IMR-90 (cell line): ENCODE measurements at regions not wholly inside any gene's neighbourhood (a gene's known extent, or its start where the extent isn't known, plus 50 kb on each side); places are given as distances from the start of the nearest gene placed in this dataset.

Experiments
- ATAC-seq: fragments of 200-7000 bp; cut with Tn5 transposase; 2 replicates; pipeline ENCODE4 v1.9.1; 2020; ENCODE audit warnings: low read depth, mild to moderate bottlenecking, moderate library complexity
- BruUV-seq: library from RNA; stranded (reverse); fragments of 400-500 nt; replicated peaks from 2 replicates; lab custom pipeline; 2021; lab: Mats Ljungman, UMichigan
- CTCF ChIA-PET: fragments of 300-600 bp; formaldehyde crosslinking; extraction: SDS; loops from one replicate; lab custom pipeline; 2021; ENCODE audit warnings: antibody characterized with exemption; lab: Yijun Ruan, JAX
- POLR2A ChIA-PET: fragments of 300-600 bp; sonication (Branson Sonifier 250); formaldehyde crosslinking; loops from one replicate; lab custom pipeline; 2022; ENCODE audit warnings: antibody characterized with exemption; ENCODE audit not compliant: unreplicated experiment; lab: Charles Lee
- DNase-seq: peaks from one replicate; pipeline ENCODE4 v3.0.0; 2013
- H2AFZ ChIP-seq: replicated peaks from 2 replicates; pipeline ENCODE3; 2013; ENCODE audit warnings: low read length, mild to moderate bottlenecking; ENCODE audit not compliant: poor library complexity
- H2AK5ac ChIP-seq: 2 replicates; pipeline ENCODE4 v1.6.1; 2013; ENCODE audit warnings: low read depth, low read length, inconsistent platforms
- H2AK9ac ChIP-seq: replicated peaks from 2 replicates; pipeline ENCODE3; 2013; ENCODE audit warnings: mild to moderate bottlenecking, low read depth, low read length, moderate library complexity; ENCODE audit not compliant: poor library complexity
- H2BK120ac ChIP-seq: 2 replicates; pipeline ENCODE4 v1.6.1; 2013; ENCODE audit warnings: low read depth, low read length, inconsistent platforms
- H2BK15ac ChIP-seq: 3 replicates; pipeline ENCODE4 v1.6.1; 2013; ENCODE audit warnings: low read depth, low read length, inconsistent platforms
- H2BK20ac ChIP-seq: 2 replicates; pipeline ENCODE4 v1.6.1; 2013; ENCODE audit warnings: low read depth, mild to moderate bottlenecking, inconsistent platforms, low read length, moderate library complexity
- H2BK5ac ChIP-seq: 2 replicates; pipeline ENCODE4 v1.6.1; 2013; ENCODE audit warnings: mild to moderate bottlenecking, low read depth, low read length, inconsistent platforms; ENCODE audit not compliant: poor library complexity, severe bottlenecking
- H3K14ac ChIP-seq: replicated peaks from 2 replicates; pipeline ENCODE4 v1.6.1; 2013; ENCODE audit warnings: low read depth, low read length, inconsistent platforms
- H3K18ac ChIP-seq: 2 replicates; pipeline ENCODE4 v1.6.1; 2013; ENCODE audit warnings: low read depth, low read length, control low read depth
- H3K23ac ChIP-seq: 2 replicates; pipeline ENCODE4 v1.6.1; 2013; ENCODE audit warnings: low read depth, low read length, inconsistent platforms
- H3K27ac ChIP-seq: 2 replicates; pipeline ENCODE4 v1.5.1; 2013; ENCODE audit warnings: mild to moderate bottlenecking, control low read depth, low read length; ENCODE audit not compliant: insufficient read depth
- H3K27me3 ChIP-seq: 2 replicates; pipeline ENCODE4 v1.6.1; 2013; ENCODE audit warnings: low read length; ENCODE audit not compliant: control insufficient read depth, insufficient read depth
- H3K36me3 ChIP-seq: 2 replicates; pipeline ENCODE4 v1.6.1; 2013; ENCODE audit warnings: low read length, mixed read lengths; ENCODE audit not compliant: control insufficient read depth, insufficient read depth
- H3K4ac ChIP-seq: 2 replicates; pipeline ENCODE4 v1.6.1; 2013; ENCODE audit warnings: low read depth, low read length, inconsistent platforms
- H3K4me1 ChIP-seq: 2 replicates; pipeline ENCODE4 v1.6.1; 2013; ENCODE audit warnings: low read length, mixed read lengths; ENCODE audit not compliant: control insufficient read depth, insufficient read depth
- H3K4me2 ChIP-seq: 2 replicates; pipeline ENCODE4 v1.6.1; 2013; ENCODE audit warnings: low read depth, mild to moderate bottlenecking, control low read depth, low read length, moderate library complexity
- H3K4me3 ChIP-seq: 2 replicates; pipeline ENCODE4 v1.5.1; 2013; ENCODE audit warnings: low read depth, mild to moderate bottlenecking, control low read depth, low read length, moderate library complexity; ENCODE audit not compliant: insufficient read depth
- H3K56ac ChIP-seq: 2 replicates; pipeline ENCODE4 v1.6.1; 2013; ENCODE audit warnings: low read length, inconsistent platforms; ENCODE audit not compliant: insufficient read depth; ENCODE audit errors: extremely low read depth
- H3K79me1 ChIP-seq, 2 experiments: 2 replicates each; pipeline ENCODE4 v1.6.1; 2013; ENCODE audit warnings: low read length in 2 of 2, inconsistent platforms in 1 of 2, low read depth in 1 of 2
- H3K9ac ChIP-seq: 2 replicates; pipeline ENCODE4 v1.6.1; 2013; ENCODE audit warnings: low read depth, low read length, control low read depth
- H3K9me1 ChIP-seq: 2 replicates; pipeline ENCODE4 v1.6.1; 2013; ENCODE audit warnings: low read length, inconsistent platforms; ENCODE audit not compliant: insufficient read depth
- H3K9me3 ChIP-seq: 2 replicates; pipeline ENCODE4 v1.6.1; 2013; ENCODE audit warnings: low read length; ENCODE audit not compliant: control insufficient read depth, insufficient read depth
- H4K20me1 ChIP-seq: 2 replicates; pipeline ENCODE4 v1.6.1; 2013; ENCODE audit warnings: low read length, inconsistent platforms; ENCODE audit not compliant: insufficient read depth
- H4K5ac ChIP-seq: 2 replicates; pipeline ENCODE4 v1.6.1; 2013; ENCODE audit warnings: mild to moderate bottlenecking, low read depth, low read length, control low read depth
- H4K8ac ChIP-seq, 2 experiments: 2 replicates each; pipeline ENCODE4 v1.6.1; 2013; ENCODE audit warnings: low read depth in 2 of 2, low read length in 2 of 2, control low read depth in 1 of 2, inconsistent platforms in 1 of 2
- H4K91ac ChIP-seq: 2 replicates; pipeline ENCODE4 v1.6.1; 2013; ENCODE audit warnings: low read depth, low read length, inconsistent platforms; ENCODE audit not compliant: insufficient read depth
- BHLHE40 ChIP-seq: fragments of 150-350 bp; IDR thresholded peaks from 2 replicates; pipeline ENCODE4 v1.6.1; 2016; ENCODE audit warnings: mild to moderate bottlenecking, low read depth, low read length
- CHD1 ChIP-seq: IDR thresholded peaks from 2 replicates; pipeline ENCODE4 v1.6.1; 2012; ENCODE audit warnings: low read depth, low read length, improper control_type of control experiment
- FOS ChIP-seq: fragments of 150-350 bp; IDR thresholded peaks from 2 replicates; pipeline ENCODE4 v1.6.1; 2016; ENCODE audit warnings: low read depth, low read length
- MAFK ChIP-seq: IDR thresholded peaks from 2 replicates; pipeline ENCODE4 v1.6.1; 2012; ENCODE audit warnings: low read depth, low read length, improper control_type of control experiment
- MAZ ChIP-seq: IDR thresholded peaks from 2 replicates; pipeline ENCODE4 v1.6.1; 2012; ENCODE audit warnings: low read depth, mild to moderate bottlenecking, low read length, improper control_type of control experiment, moderate library complexity, borderline replicate concordance
- MXI1 ChIP-seq: IDR thresholded peaks from 2 replicates; pipeline ENCODE4 v1.6.1; 2012; ENCODE audit warnings: low read depth, mild to moderate bottlenecking, low read length, moderate library complexity, borderline replicate concordance
- NFE2L2 ChIP-seq: fragments of 150-350 bp; IDR thresholded peaks from 2 replicates; pipeline ENCODE4 v1.6.1; 2016; ENCODE audit warnings: low read depth, mild to moderate bottlenecking, low read length
- POLR2A ChIP-seq: IDR thresholded peaks from 2 replicates; pipeline ENCODE4 v1.6.1; 2012; ENCODE audit warnings: mild to moderate bottlenecking, low read depth, low read length
- RCOR1 ChIP-seq: IDR thresholded peaks from 2 replicates; pipeline ENCODE4 v1.6.1; 2012; ENCODE audit warnings: mild to moderate bottlenecking, low read length, improper control_type of control experiment; ENCODE audit not compliant: insufficient replicate concordance
- SMC3 ChIP-seq: fragments of 150-350 bp; IDR thresholded peaks from 2 replicates; pipeline ENCODE4 v1.6.1; 2016; ENCODE audit warnings: low read depth, mild to moderate bottlenecking, antibody characterized with exemption, low read length, moderate library complexity
- WGBS, 2 experiments: methylation state at CpG; one replicate each; pipeline versions ENCODE4 v1.1.5 to v1.1.7; 2013; ENCODE audit warnings: missing lambda C conversion rate in 2 of 2; ENCODE audit not compliant: insufficient read length in 1 of 2; ENCODE audit errors: extremely low coverage in 2 of 2; 5-methylcytosine and 5-hydroxymethylcytosine counted together
- dilution Hi-C: fragments of 300-500 bp; cut with HindIII; formaldehyde crosslinking; loops from one replicate; pipeline ENCODE4 v1.14.3; 2018; ENCODE audit warnings: low sequenced_read_pairs; ENCODE audit not compliant: unreplicated experiment
- in situ Hi-C: fragments of 300-500 bp; cut with MboI; formaldehyde crosslinking; loops from 3 replicates; pipeline ENCODE4 v1.14.3; 2019; ENCODE audit warnings: low sequenced_read_pairs, inconsistent platforms, mixed read lengths
- intact Hi-C: fragments of 100-400 bp; cut with micrococcal nuclease; formaldehyde crosslinking; loops from 2 replicates; pipeline ENCODE4 v1.10.0; 2022
- TF ChIP-seq, protein P1 (sequence below): fragments of 150-350 bp; IDR thresholded peaks from 2 replicates; pipeline ENCODE4 v1.6.1; 2017; ENCODE audit warnings: mild to moderate bottlenecking, antibody characterized with exemption, low read length, low read depth
- TF ChIP-seq, protein P2 (sequence below): conservative IDR thresholded peaks from 2 replicates; pipeline ENCODE4 v1.5.1; 2012; ENCODE audit warnings: mild to moderate bottlenecking, low read depth, low read length, improper control_type of control experiment

DNA sequence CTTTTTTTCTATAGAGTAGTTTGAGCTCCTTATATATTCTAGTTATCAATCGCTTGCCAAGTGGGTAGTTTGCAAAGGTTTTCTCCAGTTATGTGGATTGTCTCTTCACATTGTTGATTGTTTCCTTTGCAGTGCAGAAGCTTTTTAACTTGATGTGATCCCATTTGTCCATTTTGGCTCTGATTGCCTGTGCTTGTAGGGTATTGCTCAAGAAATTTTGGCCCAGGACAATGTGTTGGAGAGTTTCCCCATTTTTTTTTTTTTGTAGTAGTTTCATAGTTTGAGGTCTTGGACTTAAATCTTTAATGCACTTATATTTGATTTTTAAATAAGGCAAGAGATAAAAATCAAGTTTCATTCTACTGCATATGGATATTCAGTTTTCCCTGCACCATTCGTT, 774.8 kb upstream of the ADAMTS5 start:
- Histone ChIP-seq H2BK120ac (no peak overlapping the region), H2AFZ (no peak overlapping the region), H2BK15ac (no peak overlapping the region), H3K4me2 (no peak overlapping the region), H4K8ac (no peak overlapping the region), H3K27me3 (no peaks in the 10 kb centered on the region), H2AK5ac (no peak overlapping the region), H3K9ac (no peak overlapping the region), H2BK5ac (no peak overlapping the region), H4K5ac (no peak overlapping the region), H3K79me1 (no peaks in the 10 kb centered on the region), H4K91ac (no peak overlapping the region), H2AK9ac (no peak overlapping the region), H3K27ac (no peak overlapping the region), H3K4ac (no peak overlapping the region), H2BK20ac (no peak overlapping the region), H3K9me3 (peaks cover 3% of the 10 kb centered on the region; the same call in 1 of the 2 replicates), H3K18ac (no peak overlapping the region), H3K36me3 (no peaks in the 10 kb centered on the region), H3K23ac (no peak overlapping the region), H3K14ac (no peak overlapping the region), H3K9me1 (no peaks in the 10 kb centered on the region), H3K4me3 (no peak overlapping the region), H3K4me1 (no peaks in the 10 kb centered on the region), H3K56ac (no peak overlapping the region), H4K20me1 (no peaks in the 10 kb centered on the region)
- ChIA-PET CTCF (no interaction called here), POLR2A (no interaction called here)
- in situ Hi-C loops (no loop called here), intact Hi-C loops (no loop called here), dilution Hi-C loops (no loop called here)
- DNase-seq (no peak), ATAC-seq (no peak)
- WGBS, 2 experiments = no CpG with 5 or more reads among the region's 2 CpGs
- TF ChIP-seq, protein P1, sequence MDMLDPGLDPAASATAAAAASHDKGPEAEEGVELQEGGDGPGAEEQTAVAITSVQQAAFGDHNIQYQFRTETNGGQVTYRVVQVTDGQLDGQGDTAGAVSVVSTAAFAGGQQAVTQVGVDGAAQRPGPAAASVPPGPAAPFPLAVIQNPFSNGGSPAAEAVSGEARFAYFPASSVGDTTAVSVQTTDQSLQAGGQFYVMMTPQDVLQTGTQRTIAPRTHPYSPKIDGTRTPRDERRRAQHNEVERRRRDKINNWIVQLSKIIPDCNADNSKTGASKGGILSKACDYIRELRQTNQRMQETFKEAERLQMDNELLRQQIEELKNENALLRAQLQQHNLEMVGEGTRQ = no peak
- TF ChIP-seq MAZ (no peak), RCOR1 (no peak), MAFK (no peak), POLR2A (no peak), MXI1 (no peak), NFE2L2 (no peak), FOS (no peak), SMC3 (no peak), CHD1 (no peak), BHLHE40 (no peak)
- TF ChIP-seq, protein P2, sequence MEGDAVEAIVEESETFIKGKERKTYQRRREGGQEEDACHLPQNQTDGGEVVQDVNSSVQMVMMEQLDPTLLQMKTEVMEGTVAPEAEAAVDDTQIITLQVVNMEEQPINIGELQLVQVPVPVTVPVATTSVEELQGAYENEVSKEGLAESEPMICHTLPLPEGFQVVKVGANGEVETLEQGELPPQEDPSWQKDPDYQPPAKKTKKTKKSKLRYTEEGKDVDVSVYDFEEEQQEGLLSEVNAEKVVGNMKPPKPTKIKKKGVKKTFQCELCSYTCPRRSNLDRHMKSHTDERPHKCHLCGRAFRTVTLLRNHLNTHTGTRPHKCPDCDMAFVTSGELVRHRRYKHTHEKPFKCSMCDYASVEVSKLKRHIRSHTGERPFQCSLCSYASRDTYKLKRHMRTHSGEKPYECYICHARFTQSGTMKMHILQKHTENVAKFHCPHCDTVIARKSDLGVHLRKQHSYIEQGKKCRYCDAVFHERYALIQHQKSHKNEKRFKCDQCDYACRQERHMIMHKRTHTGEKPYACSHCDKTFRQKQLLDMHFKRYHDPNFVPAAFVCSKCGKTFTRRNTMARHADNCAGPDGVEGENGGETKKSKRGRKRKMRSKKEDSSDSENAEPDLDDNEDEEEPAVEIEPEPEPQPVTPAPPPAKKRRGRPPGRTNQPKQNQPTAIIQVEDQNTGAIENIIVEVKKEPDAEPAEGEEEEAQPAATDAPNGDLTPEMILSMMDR = no peak
- no TSS peak for BruUV-seq
